ENCODE measurements at regions not wholly inside any gene's neighbourhood (a gene's known extent, or its start where the extent isn't known, plus 50 kb on each side); places are given as distances from the start of the nearest gene placed in this dataset.
A peak's percentile ranks its signal among the peaks of the same experiment; 100 is the strongest.
"Not testable (repeated sequence)": the region's sequence is repeated elsewhere in the genome, so short reads cannot be mapped to it uniquely, and the experiment has no call there.

DNA sequence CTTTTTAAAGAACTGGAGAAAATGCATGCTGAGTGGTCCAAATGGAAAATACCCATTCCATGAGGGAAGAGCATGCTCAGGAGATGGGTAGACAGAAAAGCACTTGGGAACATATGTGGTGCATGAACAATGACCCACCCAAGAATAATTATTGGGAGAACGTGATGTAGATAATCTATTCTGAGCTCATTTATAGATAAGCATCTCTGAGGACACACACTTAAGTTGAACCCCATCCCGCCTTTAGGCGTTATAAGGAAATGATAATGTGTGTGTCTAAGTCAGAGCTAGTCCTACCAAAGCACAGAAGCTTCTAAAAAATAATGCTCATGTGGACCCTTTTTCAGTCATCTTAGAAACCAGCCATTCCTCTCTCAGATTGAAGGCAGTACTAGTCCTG, 189.9 kb downstream of the KTN1 start:
- DNase-seq = no peak

DNA sequence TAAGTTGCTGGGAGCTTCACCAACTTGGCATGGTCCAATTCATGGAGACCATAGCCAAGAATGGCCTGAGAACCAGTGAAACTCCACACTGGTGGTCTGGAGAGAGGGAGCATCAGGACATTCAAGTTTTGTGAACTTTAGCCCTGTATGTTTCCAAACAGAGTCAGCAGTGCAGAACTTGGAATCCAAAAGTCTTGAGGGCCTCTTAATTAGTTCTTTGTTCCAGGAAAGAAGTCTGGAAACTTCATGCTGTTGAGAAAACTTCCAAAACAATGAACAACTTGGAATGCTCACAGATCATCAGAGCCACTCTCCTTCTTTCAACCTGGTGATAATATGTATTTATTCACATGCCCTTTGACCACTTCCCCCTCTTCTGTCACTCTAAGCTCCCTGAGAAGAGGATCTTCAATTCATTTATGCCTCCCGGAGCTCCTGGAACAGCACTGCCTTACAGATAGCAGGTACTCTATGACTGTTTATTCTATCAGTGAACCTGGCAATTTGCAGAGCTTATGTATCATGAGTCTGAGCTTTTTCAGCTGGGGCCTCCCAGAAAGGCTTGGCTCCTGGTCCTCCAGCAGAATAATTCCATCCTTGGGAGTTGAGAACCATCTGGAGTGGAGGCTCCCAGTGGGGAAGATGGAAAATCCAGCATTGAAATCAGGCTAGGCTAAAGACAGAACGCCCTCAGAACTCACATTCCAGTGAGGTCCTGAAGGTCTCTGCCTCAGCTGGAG, 191.4 kb downstream of the KTN1 start:
- DNase-seq = peak; percentile 45

DNA sequence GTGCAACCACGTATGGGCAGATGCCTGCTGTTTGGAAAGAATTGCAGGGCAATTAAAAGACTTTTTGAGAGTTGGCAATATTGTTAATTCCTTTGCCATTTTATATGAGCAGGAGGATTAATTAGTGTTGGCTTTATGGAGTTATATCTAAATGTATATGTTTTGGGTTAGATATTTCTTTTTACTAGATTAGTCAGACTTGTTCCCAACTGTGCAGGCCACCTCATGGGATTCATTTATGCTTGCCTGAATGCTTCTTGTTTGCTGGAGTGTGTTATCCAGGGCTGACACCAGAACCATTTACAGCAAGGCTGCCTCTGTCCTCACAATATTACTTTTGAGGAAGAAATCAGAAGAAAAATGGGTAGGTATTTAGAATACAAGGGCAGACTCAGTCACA, 192.5 kb downstream of the KTN1 start:
- no peak for DNase-seq

DNA sequence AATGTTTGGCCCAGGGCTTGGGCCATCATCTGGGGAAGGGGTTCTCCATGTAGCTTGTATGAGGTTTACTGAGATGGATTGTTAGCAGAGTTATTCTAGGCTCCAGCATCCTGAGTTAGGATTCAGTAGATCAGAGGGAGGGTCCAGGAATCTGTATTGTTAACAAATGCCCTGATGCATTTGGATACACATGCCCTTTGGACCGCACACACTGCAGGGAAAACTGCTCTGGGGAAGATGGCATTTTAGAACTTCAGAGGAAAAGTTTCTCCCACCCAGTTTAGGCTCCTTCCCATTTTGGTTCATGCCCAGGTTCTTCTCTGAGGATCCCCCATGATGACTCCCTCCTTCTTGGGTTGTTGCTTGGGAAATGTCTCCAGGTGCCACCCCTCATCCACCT, 193.3 kb downstream of the KTN1 start:
- no peak for DNase-seq

DNA sequence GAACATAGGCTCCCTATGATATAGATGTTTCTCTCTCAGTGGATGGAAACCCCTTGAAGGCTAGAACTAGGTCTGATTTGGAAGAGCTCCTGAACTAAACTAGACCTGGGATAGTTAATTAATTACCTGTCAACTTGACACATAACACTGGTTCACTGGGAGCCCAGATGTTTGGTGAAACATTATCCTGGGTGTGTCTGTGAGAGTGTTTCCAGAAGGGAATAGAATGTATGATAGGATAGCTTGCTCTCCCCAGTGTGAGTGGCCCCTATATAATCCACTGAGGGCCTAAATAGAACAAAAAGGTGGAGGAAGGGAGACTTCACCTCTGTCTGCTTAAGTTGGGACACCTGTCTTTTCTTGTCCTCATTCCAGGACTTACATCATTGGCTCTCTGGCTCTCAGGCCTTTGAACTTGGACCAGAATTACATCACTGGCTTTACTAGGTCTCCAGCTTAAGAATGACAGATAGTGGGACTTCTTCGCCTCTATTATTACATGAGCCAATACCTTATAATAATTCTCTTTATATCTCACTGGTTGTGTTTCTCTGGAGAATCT, 194.1 kb downstream of the KTN1 start:
- no peak for DNase-seq

DNA sequence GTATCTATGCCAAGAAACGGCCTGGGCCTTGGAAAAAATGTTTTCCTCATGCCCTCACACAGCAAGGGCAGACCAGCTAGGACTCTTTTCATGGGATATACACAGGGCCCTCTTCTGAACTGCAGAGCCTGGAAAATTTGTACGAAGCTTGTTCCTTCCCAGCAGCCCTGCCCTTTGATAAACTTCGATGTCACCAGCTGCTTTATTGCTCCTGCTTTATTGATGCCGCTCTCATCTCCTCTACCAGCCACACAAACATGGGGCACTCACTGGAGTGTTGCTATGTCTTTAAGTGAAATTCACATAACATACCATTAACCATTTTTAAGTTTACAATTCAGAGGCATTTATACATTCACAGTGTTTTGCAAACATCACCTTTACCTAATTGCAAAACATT, 197.9 kb downstream of the KTN1 start:
- DNase-seq = no peak

DNA sequence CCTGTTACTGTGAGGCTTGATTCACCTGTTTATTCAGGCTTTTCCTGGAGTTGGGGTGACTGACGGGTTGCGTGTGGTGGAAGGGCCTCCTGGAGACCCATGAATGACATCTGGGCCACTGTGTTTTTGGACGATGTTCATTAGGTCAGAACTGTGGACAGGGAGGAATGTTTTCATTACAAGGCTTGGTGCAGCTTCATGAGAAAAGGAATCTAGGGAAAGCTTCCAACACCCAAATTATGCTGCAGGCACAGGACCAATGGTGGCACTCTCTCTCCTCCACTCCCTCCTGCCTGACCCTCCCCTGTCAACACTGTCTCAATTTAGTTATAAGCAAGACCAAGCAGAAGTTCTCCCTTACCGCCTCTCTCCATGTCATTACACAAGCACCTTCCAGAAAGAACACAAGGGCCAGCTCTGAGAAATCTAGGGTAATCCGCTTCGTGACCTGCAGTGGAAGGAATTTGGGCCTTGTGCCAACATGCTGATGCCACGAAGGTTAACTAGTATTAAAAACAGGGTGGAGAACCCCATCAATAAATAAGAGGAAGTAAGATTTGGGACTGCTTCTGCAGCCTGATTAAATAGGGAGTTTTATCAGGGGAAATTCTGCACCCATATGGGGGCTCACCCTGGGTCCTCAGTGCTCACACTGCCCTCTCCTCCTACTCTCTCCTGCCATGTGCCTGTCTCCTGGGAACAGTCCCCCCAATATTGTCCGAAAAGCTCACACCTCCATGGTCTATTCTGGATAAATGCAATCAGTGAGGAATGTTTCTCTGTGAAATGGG, 200.3 kb downstream of the KTN1 start:
- DNase-seq = peak; percentile 28

DNA sequence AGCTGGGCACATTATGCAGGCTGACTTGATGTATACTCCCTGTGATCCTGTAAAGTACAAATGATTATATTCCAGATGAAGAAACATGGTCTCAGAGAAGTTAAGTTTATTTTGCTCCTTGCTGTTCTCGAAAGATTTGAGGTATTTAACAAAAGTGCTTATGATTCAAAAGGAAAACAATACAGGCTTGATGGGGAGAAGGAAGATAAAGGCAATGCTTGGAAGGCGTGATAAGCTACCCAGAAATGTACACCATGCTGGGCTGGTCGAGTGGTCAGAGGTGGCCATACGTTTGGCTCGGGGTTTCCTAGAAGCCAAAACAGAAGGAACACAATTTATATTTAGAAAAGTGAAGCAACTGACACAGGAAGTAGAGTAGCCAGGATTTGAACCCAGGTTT, 201.0 kb downstream of the KTN1 start:
- DNase-seq = no peak

DNA sequence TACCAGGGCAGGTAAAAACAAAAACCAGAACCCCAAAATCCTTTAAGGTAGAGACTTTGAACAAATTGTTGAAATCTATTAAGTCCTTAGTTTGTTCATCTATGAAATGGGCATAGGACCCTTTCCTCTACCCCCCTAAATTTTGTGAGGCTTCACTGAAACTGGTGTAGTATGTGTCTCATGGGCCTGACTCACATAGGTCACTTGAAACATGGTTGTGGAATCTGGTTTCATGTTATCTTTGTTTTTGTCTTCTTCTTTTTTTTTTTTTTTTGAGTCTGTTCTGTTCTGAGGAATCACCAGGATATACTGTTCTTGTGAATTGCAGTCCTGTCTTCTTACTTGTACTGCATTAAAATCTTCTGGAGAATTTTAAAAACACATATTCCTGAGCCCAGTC, 202.2 kb downstream of the KTN1 start:
- DNase-seq = no peak

DNA sequence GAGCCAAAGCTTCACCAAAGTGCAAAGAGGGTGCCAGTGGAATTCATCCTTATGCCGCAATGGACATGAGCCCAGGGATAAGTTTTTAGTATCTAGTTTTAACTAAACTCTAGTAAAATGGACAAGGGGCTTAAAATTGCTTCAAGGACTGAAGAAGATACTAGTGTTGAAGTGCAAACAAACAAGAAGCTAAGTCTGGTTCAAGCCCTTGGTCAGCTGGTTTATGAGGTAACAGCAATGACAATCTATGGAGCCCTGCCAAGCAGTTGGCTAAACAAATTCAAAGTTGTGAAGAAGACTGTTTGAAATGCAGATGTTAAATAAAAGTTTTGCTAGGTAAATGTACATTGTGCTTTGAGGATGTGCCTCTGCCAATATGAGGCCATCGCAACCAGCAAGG, 209.4 kb downstream of the KTN1 start:
- DNase-seq = no peak

DNA sequence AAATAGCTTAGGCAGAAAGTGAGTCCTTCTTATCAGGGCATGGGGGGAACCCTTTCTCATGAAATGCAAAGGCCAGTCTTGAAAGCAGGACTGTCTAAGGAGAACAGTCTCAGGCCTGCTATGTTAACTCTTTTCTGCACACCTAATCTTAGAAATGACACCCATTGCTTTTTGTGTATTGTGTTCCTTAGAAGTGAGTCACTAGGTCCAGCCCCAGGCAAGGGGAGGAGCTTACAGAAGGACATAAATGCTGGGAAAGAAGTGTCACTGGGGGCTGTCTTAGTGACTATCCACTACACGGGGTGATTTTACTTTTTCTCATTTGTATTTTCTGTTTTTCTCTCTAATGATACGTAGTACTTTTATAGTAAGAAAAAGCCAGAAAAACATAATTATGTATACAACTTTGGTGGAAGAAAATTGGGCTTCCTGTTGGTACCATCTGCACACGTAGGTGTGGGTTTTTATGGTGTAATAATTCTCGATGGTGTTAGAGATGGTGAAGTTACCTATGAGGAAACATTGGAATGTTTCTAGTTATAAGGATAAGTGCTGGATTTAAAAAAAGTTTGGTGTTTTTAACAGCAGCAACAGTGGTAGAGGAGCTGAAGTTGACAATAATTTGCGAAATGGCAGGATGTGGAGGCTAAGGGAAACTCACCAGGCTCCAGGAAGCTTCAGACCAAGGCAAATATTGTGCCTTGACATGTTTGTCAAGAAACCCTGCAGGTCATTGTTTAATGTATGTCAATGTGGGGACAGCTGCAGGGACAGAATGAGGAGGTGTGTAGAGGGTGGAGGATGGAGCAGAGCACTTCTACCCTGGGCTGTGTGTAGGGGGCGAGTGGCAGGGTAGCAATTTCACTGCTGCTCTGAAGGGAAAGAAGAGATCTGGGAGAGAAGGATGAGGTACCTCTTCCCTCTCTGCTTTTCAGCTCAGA, 214.9 kb downstream of the KTN1 start:
- DNase-seq = no peak

DNA sequence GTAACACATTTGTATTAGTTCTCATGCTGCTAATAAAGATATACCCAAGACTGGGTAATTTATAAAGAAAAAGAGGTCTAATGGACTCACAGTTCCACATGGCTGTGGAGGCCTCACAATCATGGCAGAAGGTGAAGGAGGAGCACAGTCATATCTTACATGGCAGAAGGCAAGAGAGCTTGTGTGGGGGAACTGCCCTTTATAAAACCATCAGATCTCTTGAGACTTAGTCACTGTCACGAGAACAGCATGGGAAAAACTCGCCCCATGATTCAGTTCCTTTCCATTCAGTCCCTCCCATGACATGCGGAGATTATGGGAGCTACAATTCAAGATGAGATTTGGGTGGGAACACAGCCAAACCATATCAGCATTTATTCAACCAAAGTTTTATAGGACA, 216.5 kb downstream of the KTN1 start:
- DNase-seq = not testable (repeated sequence)

DNA sequence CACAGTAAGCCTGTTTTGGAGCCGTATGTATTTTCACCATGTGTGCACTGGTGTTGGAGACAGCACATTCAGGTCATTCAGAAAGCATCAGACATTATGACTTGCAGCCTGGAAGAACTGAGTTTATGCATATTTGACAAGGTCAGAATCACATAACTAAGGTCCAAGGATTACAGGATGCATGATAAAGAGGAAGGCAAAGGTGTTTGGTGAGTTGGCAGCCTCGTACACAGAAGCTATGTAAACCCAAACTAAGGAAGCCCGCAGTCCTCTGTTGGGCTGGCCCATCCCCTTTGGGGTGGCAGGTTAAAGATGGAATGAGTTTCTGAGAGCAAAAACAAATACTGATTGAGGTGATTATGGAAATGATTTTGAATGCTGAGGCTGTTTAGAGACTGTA, 218.4 kb downstream of the KTN1 start:
- DNase-seq = no peak

DNA sequence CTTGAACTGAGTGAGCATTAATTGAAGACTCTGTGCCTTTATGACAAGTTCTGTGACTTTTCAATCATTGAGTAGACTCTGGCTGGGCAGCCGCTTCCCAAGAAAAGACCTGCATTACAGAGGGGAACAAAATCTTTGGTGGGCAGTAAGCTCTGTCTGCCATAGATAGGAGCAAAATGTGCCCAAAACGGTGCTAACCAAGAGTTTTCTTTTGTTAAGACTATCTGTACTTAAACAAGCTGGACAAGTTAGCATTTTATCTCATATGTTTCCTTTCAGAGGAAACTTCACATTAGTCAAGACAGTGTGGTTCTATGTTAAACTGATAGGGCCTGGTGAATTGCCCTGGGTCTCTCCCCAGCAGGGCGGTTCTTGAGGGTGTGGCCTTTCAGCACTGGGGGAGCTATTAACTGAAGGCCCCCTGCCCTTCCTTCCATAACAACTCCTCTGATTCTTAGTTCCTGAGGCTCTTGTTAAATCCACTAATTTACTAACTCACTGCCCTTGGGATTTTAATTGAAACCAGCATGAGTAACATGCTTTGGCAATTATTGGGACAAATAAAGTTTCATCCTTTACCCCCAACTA, 219.6 kb downstream of the KTN1 start:
- no peak for DNase-seq

DNA sequence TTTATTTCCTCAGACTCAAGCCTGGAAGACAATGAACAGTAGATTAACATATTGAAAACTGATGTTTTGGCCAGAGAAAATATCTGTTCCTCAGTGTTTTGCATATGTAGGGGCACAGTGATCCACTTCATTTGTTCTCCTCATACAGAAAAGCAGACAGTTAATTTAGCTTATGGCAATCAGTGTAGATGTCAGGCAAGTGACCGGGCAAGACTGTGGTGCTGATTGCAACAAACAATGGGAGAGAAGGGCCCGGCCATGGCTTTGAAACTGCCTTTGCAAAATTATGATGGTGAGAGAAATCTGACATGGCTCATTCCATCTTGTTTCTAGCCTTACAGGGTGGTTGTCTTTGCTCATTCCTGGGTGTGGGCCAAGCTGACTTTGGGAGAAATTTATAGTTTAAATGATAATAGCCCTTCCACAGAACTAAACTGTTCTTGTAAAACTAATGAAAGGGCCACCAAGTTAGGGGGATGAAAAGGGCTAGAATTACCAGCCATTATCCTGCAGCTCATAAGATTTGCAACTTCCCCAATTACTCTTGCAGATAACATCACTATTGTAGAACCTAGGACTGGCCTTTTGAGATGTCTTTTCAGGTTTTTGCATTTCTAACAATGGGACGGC, 220.3 kb downstream of the KTN1 start:
- DNase-seq = no peak

DNA sequence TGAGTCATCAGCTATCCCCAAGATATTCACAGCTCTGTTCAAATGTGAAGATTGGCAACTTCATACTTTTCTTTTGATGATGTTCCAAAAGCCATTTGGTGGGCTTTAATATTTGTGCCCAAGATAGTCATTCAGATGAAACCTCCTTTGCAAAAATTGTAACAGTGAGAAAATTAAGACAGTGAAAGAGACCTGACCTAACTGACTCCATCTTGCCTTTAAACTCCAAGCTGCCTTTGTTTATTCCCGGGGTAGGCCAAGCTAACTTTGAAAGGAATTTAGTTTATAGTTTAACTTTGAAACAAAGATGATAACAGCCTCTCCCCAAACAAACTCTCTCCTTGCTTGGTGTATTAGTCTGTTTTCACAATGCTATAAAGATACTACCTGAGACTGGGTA, 221.1 kb downstream of the KTN1 start:
- no peak for DNase-seq

DNA sequence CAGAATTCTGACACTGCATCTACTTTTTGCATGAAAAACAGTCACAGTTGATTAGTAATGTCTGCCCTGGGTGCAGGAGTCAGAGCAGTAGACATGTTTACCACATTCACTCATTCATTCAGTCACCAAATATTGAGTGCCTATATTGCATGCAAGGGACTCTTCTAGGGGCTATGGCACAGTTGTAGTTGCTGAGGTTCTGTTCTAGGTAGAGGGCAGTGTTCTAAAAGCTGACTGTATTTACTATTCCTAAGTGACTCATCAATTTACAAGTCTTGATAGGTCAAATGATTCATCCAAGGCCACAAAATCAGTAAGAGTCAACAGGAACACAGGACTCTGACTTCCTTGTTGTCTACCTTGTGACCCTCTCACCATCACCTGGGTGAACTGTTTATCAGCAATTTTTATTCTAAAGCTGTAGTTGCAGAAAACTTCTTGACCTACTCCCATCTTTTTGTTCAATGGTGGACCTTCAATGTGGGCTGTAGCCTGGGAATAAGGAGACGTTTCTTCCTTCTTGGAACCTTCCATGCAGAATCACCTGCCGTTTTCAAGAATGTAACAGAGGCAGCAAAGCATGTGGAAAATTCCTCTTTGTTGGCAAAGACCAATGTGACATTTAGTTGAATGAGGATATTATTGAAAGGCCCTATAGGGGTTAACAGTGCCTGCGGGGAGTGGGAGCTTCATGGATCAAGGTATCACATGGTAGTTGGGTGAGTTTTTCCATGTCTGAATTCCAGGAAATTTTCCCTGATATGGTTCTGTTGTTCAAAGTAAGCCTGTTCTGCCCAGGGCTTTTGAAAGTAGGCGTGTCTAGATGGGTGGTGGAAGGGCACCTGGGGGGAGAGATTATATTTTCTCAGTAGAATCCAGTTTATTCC, 223.2 kb downstream of the KTN1 start:
- no peak for DNase-seq

DNA sequence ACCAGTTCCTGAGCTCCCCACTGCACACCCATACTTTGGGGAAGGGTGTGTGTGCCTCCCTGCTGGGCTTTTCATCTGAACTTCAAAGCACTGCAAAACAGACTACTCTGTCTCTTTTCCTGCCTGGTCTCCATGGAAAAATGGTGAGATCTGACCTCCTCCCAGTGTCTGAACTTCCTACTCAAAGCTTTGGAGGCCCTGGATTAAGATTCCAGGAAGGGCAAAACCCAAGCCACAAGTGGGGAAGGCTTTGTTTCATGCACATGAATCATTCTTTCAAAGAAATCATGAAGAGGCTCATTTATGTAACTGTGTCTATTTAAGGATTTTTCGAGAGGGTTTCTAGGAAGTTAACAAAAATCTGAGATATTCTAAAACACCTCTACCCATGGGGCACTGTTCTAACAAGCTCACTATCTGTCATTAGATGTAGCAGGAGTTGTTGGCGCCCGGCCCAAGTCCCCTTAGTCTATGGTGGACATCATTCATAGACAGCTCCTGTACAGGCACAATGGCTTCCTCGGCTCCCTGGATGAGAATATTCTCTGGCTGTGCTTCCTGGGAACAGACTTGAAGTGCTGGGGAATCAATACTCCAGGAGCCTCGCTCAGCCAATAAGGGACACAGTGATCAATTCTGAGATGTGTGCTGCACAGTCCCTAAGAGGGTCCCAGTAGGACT, 224.0 kb downstream of the KTN1 start:
- DNase-seq = no peak

DNA sequence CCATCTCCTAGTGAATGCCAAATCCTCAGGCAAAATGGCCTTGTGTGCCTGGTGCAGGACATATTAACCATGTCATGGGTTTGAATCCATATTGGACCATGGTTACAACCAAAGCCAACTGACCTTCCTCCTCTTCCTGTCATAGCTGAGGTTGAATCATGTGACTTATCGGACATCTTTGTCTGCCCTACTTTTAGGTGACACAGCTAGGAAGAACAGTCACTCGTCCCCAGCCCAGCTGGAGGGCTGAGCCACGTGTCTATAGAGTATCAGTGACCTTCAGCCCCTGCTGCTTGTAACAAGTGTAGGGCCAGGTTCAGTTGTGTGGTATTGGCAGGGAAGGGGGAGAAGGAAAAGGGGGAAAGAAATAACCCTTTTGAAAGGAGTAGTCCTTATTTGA, 225.2 kb downstream of the KTN1 start:
- DNase-seq = no peak

DNA sequence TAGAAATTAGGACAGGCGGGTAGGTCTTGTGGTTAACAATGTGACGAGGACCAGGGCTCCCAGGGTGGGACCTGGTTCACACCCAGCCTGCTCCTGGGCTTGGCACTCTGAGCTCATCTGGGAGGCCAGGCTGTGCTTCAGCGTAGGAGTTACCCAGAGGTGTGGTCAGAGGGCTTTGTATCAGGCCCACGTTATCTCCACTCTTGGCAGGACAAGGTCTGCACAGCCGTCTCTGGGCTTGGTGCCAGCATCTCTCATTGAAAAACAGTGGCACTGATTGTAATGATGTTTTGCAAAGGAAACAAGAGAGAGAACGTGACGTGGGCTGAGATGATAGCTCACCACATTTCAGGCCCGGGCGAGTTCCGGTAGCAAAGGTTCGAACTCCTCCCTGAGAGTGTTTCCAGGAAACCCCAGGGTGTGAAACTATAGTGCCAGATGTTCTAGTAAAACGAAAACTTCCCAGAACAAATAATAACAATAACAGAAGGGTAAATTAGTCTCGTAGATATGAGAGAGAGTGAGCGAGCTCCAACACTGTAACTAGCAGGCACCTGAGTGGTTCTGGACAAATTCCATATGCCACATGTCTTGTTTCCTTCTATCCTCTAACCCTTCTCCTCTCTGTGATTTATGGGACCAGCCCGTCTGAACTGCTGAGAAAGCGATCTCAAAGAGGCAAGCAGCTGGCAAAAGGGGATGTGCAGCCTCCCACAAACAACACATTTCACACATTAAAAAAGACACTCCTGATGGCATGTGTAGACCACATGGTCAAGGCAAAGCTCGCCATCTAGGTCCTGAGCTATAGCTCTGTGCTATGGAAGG, 227.3 kb downstream of the KTN1 start:
- peak; percentile 66 for DNase-seq
